ENCODE measurements at regions not wholly inside any gene's neighbourhood (a gene's known extent, or its start where the extent isn't known, plus 50 kb on each side); places are given as distances from the start of the nearest gene placed in this dataset.

GRCh38 chr10:23877791-23878320 is 331.1 kb upstream of the KIAA1217 start:
- H3K27ac ChIP-seq (ENCODE audit: low read length) = no peak overlapping the region
- H4K20me1 ChIP-seq (ENCODE audit: insufficient read depth, low read depth, low read length) = no peaks in the 10 kb centered on the region
- no peaks in the 10 kb centered on the region for H3K36me3 ChIP-seq (ENCODE audit: insufficient read depth, low read length)
- H3K9me2 ChIP-seq (replicated peaks; ENCODE audit: insufficient read depth, low read length) = no peaks in the 10 kb centered on the region
- H2AFZ ChIP-seq (ENCODE audit: low read length) = no peak overlapping the region
- no peaks in the 10 kb centered on the region for H3K79me2 ChIP-seq (ENCODE audit: low read length)
- H3K9me3 ChIP-seq (ENCODE audit: low read length) = peaks cover 18% of the 10 kb centered on the region
- no peaks in the 10 kb centered on the region for H3K4me1 ChIP-seq (ENCODE audit: low read length)
- H3K27me3 ChIP-seq (ENCODE audit: low read length) = no peaks in the 10 kb centered on the region
- DNase-seq = no peak
- H3K9ac ChIP-seq (ENCODE audit: low read length) = no peak overlapping the region
- H3K4me2 ChIP-seq (ENCODE audit: low read depth, low read length, poor library complexity, severe bottlenecking) = no peak overlapping the region
- H3K4me3 ChIP-seq (ENCODE audit: low read length) = no peak overlapping the region

- DNase-seq = no peak
Observed at GRCh38 chr10:23884670-23885069, 324.3 kb upstream of the KIAA1217 start.

DNA sequence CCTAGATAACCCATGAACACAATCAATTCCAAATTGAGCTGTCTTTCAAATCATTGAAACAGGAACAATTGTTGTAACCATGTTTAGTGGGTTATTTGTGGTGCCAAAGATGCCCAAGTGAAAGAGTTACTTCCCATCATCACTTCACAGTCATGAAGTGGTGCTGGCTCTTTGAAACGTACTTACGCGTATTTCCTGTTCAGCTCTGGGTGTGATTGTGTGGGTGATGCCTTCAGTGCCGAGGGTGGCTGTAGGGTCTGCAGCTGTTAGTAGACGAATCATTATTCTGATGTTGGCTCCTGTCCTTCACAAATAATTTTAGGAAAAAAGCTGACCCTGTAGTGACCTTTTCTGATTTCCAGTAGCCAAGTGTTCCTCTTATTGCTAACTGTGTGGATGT is 323.1 kb upstream of the KIAA1217 start:
- no peak overlapping the region for H2AFZ ChIP-seq (ENCODE audit: low read length)
- H3K9me3 ChIP-seq (ENCODE audit: low read length) = peaks cover 28% of the 10 kb centered on the region
- no peaks in the 10 kb centered on the region for H4K20me1 ChIP-seq (ENCODE audit: insufficient read depth, low read depth, low read length)
- no peak overlapping the region for H3K9ac ChIP-seq (ENCODE audit: low read length)
- no peak overlapping the region for H3K4me3 ChIP-seq (ENCODE audit: low read length)
- no peaks in the 10 kb centered on the region for H3K4me1 ChIP-seq (ENCODE audit: low read length)
- no peaks in the 10 kb centered on the region for H3K27me3 ChIP-seq (ENCODE audit: low read length)
- no peaks in the 10 kb centered on the region for H3K36me3 ChIP-seq (ENCODE audit: insufficient read depth, low read length)
- DNase-seq = no peak
- H3K79me2 ChIP-seq (ENCODE audit: low read length) = no peaks in the 10 kb centered on the region
- no peak overlapping the region for H3K27ac ChIP-seq (ENCODE audit: low read length)
- 0 out of 2 replicates have a peak, but pooled peaks cover 3% of the 10 kb centered on the region for H3K9me2 ChIP-seq (replicated peaks; ENCODE audit: insufficient read depth, low read length)
- no peak overlapping the region for H3K4me2 ChIP-seq (ENCODE audit: low read depth, low read length, poor library complexity, severe bottlenecking)

More at GRCh38 chr10:23884670-23885069, 324.3 kb upstream of the KIAA1217 start:
- H3K9me2 ChIP-seq (replicated peaks; ENCODE audit: insufficient read depth, low read length) = 0 out of 2 replicates have a peak, but pooled peaks cover 3% of the 10 kb centered on the region
- H3K9ac ChIP-seq (ENCODE audit: low read length) = no peak overlapping the region
- no peaks in the 10 kb centered on the region for H4K20me1 ChIP-seq (ENCODE audit: insufficient read depth, low read depth, low read length)
- no peaks in the 10 kb centered on the region for H3K79me2 ChIP-seq (ENCODE audit: low read length)
- no peak overlapping the region for H3K27ac ChIP-seq (ENCODE audit: low read length)
- H3K4me3 ChIP-seq (ENCODE audit: low read length) = no peak overlapping the region
- no peaks in the 10 kb centered on the region for H3K36me3 ChIP-seq (ENCODE audit: insufficient read depth, low read length)
- H2AFZ ChIP-seq (ENCODE audit: low read length) = no peak overlapping the region
- H3K27me3 ChIP-seq (ENCODE audit: low read length) = no peaks in the 10 kb centered on the region
- no peak overlapping the region for H3K4me2 ChIP-seq (ENCODE audit: low read depth, low read length, poor library complexity, severe bottlenecking)
- H3K4me1 ChIP-seq (ENCODE audit: low read length) = no peaks in the 10 kb centered on the region
- H3K9me3 ChIP-seq (ENCODE audit: low read length) = peaks cover 28% of the 10 kb centered on the region

GRCh38 chr10:23886355-23886754 is 322.6 kb upstream of the KIAA1217 start:
- Histone ChIP-seq H3K79me2 (ENCODE audit: low read length) (no peaks in the 10 kb centered on the region), H3K4me3 (ENCODE audit: low read length) (no peak overlapping the region), H3K9me2 (replicated peaks; ENCODE audit: insufficient read depth, low read length) (0 out of 2 replicates have a peak, but pooled peaks cover 3% of the 10 kb centered on the region), H3K9me3 (ENCODE audit: low read length) (peaks cover 31% of the 10 kb centered on the region), H3K27me3 (ENCODE audit: low read length) (no peaks in the 10 kb centered on the region), H3K4me1 (ENCODE audit: low read length) (no peaks in the 10 kb centered on the region), H3K4me2 (ENCODE audit: low read depth, low read length, poor library complexity, severe bottlenecking) (no peak overlapping the region), H3K9ac (ENCODE audit: low read length) (no peak overlapping the region), H3K36me3 (ENCODE audit: insufficient read depth, low read length) (no peaks in the 10 kb centered on the region), H4K20me1 (ENCODE audit: insufficient read depth, low read depth, low read length) (no peaks in the 10 kb centered on the region), H2AFZ (ENCODE audit: low read length) (no peak overlapping the region), H3K27ac (ENCODE audit: low read length) (no peak overlapping the region)
- no peak for DNase-seq

DNA sequence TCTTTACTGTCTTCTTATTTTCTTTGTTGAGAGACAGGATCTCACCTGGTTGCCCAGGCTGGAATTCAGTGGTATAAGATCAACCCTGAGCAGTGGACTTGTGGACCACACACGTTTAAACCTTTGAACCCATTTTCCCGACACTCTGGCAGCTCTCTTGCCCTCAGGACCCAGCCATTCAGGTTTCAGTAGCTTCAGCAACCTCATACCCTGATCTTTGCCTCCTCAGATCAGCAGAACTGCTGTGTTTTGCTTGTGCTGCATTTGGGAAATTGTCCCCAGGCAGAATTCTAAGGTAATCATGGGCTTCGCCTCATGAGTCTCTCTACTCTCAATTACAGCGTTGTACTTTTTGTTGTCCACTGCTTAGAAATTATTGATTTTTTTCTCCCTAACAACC is 317.6 kb upstream of the KIAA1217 start:
- no peak overlapping the region for H3K9ac ChIP-seq (ENCODE audit: low read length)
- H3K4me2 ChIP-seq (ENCODE audit: low read depth, low read length, poor library complexity, severe bottlenecking) = no peak overlapping the region
- 0 out of 2 replicates have a peak, but pooled peaks cover 3% of the 10 kb centered on the region for H3K9me2 ChIP-seq (replicated peaks; ENCODE audit: insufficient read depth, low read length)
- H3K4me3 ChIP-seq (ENCODE audit: low read length) = no peak overlapping the region
- no peaks in the 10 kb centered on the region for H3K36me3 ChIP-seq (ENCODE audit: insufficient read depth, low read length)
- H3K4me1 ChIP-seq (ENCODE audit: low read length) = no peaks in the 10 kb centered on the region
- H3K27me3 ChIP-seq (ENCODE audit: low read length) = no peaks in the 10 kb centered on the region
- H4K20me1 ChIP-seq (ENCODE audit: insufficient read depth, low read depth, low read length) = no peaks in the 10 kb centered on the region
- no peaks in the 10 kb centered on the region for H3K79me2 ChIP-seq (ENCODE audit: low read length)
- no peak overlapping the region for H2AFZ ChIP-seq (ENCODE audit: low read length)
- H3K27ac ChIP-seq (ENCODE audit: low read length) = no peak overlapping the region
- no peak for DNase-seq
- peaks cover 14% of the 10 kb centered on the region for H3K9me3 ChIP-seq (ENCODE audit: low read length)

GRCh38 chr10:23892296-23892695 is 316.6 kb upstream of the KIAA1217 start:
- no peak overlapping the region for H2AFZ ChIP-seq (ENCODE audit: low read length)
- DNase-seq = no peak
- no peak overlapping the region for H3K27ac ChIP-seq (ENCODE audit: low read length)
- no peaks in the 10 kb centered on the region for H4K20me1 ChIP-seq (ENCODE audit: insufficient read depth, low read depth, low read length)
- H3K36me3 ChIP-seq (ENCODE audit: insufficient read depth, low read length) = no peaks in the 10 kb centered on the region
- H3K9me2 ChIP-seq (replicated peaks; ENCODE audit: insufficient read depth, low read length) = 0 out of 2 replicates have a peak, but pooled peaks cover under 1% of the 10 kb centered on the region
- H3K9me3 ChIP-seq (ENCODE audit: low read length) = peaks cover 16% of the 10 kb centered on the region
- H3K4me3 ChIP-seq (ENCODE audit: low read length) = no peak overlapping the region
- no peak overlapping the region for H3K9ac ChIP-seq (ENCODE audit: low read length)
- H3K4me2 ChIP-seq (ENCODE audit: low read depth, low read length, poor library complexity, severe bottlenecking) = no peak overlapping the region
- no peaks in the 10 kb centered on the region for H3K4me1 ChIP-seq (ENCODE audit: low read length)
- H3K27me3 ChIP-seq (ENCODE audit: low read length) = no peaks in the 10 kb centered on the region
- no peaks in the 10 kb centered on the region for H3K79me2 ChIP-seq (ENCODE audit: low read length)

- no peaks in the 10 kb centered on the region for H3K79me2 ChIP-seq (ENCODE audit: low read length)
- H3K9me3 ChIP-seq (ENCODE audit: low read length) = peaks cover 10% of the 10 kb centered on the region
- no peak overlapping the region for H3K27ac ChIP-seq (ENCODE audit: low read length)
- H3K27me3 ChIP-seq (ENCODE audit: low read length) = no peaks in the 10 kb centered on the region
- no peaks in the 10 kb centered on the region for H3K36me3 ChIP-seq (ENCODE audit: insufficient read depth, low read length)
- H4K20me1 ChIP-seq (ENCODE audit: insufficient read depth, low read depth, low read length) = no peaks in the 10 kb centered on the region
- H3K4me1 ChIP-seq (ENCODE audit: low read length) = no peaks in the 10 kb centered on the region
- no peak overlapping the region for H2AFZ ChIP-seq (ENCODE audit: low read length)
- H3K4me3 ChIP-seq (ENCODE audit: low read length) = no peak overlapping the region
- DNase-seq = no peak
- no peak overlapping the region for H3K4me2 ChIP-seq (ENCODE audit: low read depth, low read length, poor library complexity, severe bottlenecking)
- H3K9ac ChIP-seq (ENCODE audit: low read length) = no peak overlapping the region
- no peaks in the 10 kb centered on the region for H3K9me2 ChIP-seq (replicated peaks; ENCODE audit: insufficient read depth, low read length)
Observed at GRCh38 chr10:23897267-23897666, 311.7 kb upstream of the KIAA1217 start.

GRCh38 chr10:23897861-23898260 is 311.1 kb upstream of the KIAA1217 start:
- no peak for DNase-seq
- no peak overlapping the region for H2AFZ ChIP-seq (ENCODE audit: low read length)
- peaks cover 15% of the 10 kb centered on the region for H3K9me3 ChIP-seq (ENCODE audit: low read length)
- no peaks in the 10 kb centered on the region for H4K20me1 ChIP-seq (ENCODE audit: insufficient read depth, low read depth, low read length)
- no peak overlapping the region for H3K9ac ChIP-seq (ENCODE audit: low read length)
- H3K9me2 ChIP-seq (replicated peaks; ENCODE audit: insufficient read depth, low read length) = no peaks in the 10 kb centered on the region
- no peaks in the 10 kb centered on the region for H3K4me1 ChIP-seq (ENCODE audit: low read length)
- H3K79me2 ChIP-seq (ENCODE audit: low read length) = no peaks in the 10 kb centered on the region
- H3K4me2 ChIP-seq (ENCODE audit: low read depth, low read length, poor library complexity, severe bottlenecking) = no peak overlapping the region
- no peak overlapping the region for H3K4me3 ChIP-seq (ENCODE audit: low read length)
- no peak overlapping the region for H3K27ac ChIP-seq (ENCODE audit: low read length)
- no peaks in the 10 kb centered on the region for H3K36me3 ChIP-seq (ENCODE audit: insufficient read depth, low read length)
- no peaks in the 10 kb centered on the region for H3K27me3 ChIP-seq (ENCODE audit: low read length)

All from Karpas-422 (cell line).